ENCODE measurements at regions not wholly inside any gene's neighbourhood (a gene's known extent, or its start where the extent isn't known, plus 50 kb on each side); places are given as distances from the start of the nearest gene placed in this dataset.

GRCh38 chr1:65495137-65495536 lies 74.7 kb downstream of the LEPR start:
- TF ChIP-seq CTCF (IDR thresholded peaks at IDR 0.05; ENCODE audit: insufficient read depth, low read length) = no peak
- no peak for TF ChIP-seq REST (IDR thresholded peaks at IDR 0.05; ENCODE audit: insufficient replicate concordance, low read depth)
- TF ChIP-seq POLR2AphosphoS5 (IDR thresholded peaks at IDR 0.05; ENCODE audit: low read depth) = no peak
- TF ChIP-seq SPI1 (IDR thresholded peaks at IDR 0.05; ENCODE audit: borderline replicate concordance, low read depth) = no peak

Measured in HL-60 (cell line).